NOMO-1 treated with DMSO at 0.1 percent for 48 hours (cell line): ENCODE measurements at regions not wholly inside any gene's neighbourhood (a gene's known extent, or its start where the extent isn't known, plus 50 kb on each side); places are given as distances from the start of the nearest gene placed in this dataset.
"Not testable (repeated sequence)": the region's sequence is repeated elsewhere in the genome, so short reads cannot be mapped to it uniquely, and the experiment has no call there.

ENCODE experiments used
- DNase-seq: peaks from one replicate; lab custom pipeline; 2025; ENCODE audit not compliant: unreplicated experiment; lab: John Stamatoyannopoulos, UW

- not testable (repeated sequence) for DNase-seq
These were observed 400.9 kb downstream of the SOCS6 start for GRCh38 chr18:70689765-70690164.

GRCh38 chr18:70688286-70688685 lies 399.4 kb downstream of the SOCS6 start:
- DNase-seq: no peak

GRCh38 chr18:70684821-70685220 lies 396.0 kb downstream of the SOCS6 start:
- no peak for DNase-seq

GRCh38 chr18:70683263-70683662 lies 394.4 kb downstream of the SOCS6 start:
- no peak for DNase-seq

GRCh38 chr18:70674896-70675295 lies 386.1 kb downstream of the SOCS6 start:
- DNase-seq: no peak

- DNase-seq: no peak
These were observed 385.0 kb downstream of the SOCS6 start for GRCh38 chr18:70673831-70674230.

- DNase-seq: no peak
These were observed 383.7 kb downstream of the SOCS6 start for GRCh38 chr18:70672581-70672980.

- no peak for DNase-seq
These were observed 383.2 kb downstream of the SOCS6 start for GRCh38 chr18:70671889-70672565.

GRCh38 chr18:70666936-70667335 lies 378.1 kb downstream of the SOCS6 start:
- no peak for DNase-seq

GRCh38 chr18:70663141-70663540 lies 374.3 kb downstream of the SOCS6 start:
- DNase-seq: no peak

GRCh38 chr18:70662588-70662987 lies 373.7 kb downstream of the SOCS6 start:
- no peak for DNase-seq

GRCh38 chr18:70659036-70659925 lies 370.4 kb downstream of the SOCS6 start:
- DNase-seq: no peak

- DNase-seq: no peak
These were observed 364.8 kb downstream of the SOCS6 start for GRCh38 chr18:70653671-70654070.

- DNase-seq: no peak
These were observed 362.0 kb downstream of the SOCS6 start for GRCh38 chr18:70650878-70651277.

GRCh38 chr18:70649683-70650082 lies 360.8 kb downstream of the SOCS6 start:
- no peak for DNase-seq

- DNase-seq: no peak
These were observed 357.1 kb downstream of the SOCS6 start for GRCh38 chr18:70645971-70646370.

- DNase-seq: no peak
These were observed 355.0 kb downstream of the SOCS6 start for GRCh38 chr18:70643812-70644211.

- DNase-seq: no peak
These were observed 352.4 kb downstream of the SOCS6 start for GRCh38 chr18:70641156-70641775.

- no peak for DNase-seq
These were observed 351.6 kb downstream of the SOCS6 start for GRCh38 chr18:70640336-70640887.

GRCh38 chr18:70636991-70637390 lies 348.1 kb downstream of the SOCS6 start:
- no peak for DNase-seq

- no peak for DNase-seq
These were observed 345.8 kb downstream of the SOCS6 start for GRCh38 chr18:70634576-70635147.
